ENCODE measurements at regions not wholly inside any gene's neighbourhood (a gene's known extent, or its start where the extent isn't known, plus 50 kb on each side); places are given as distances from the start of the nearest gene placed in this dataset.

- TF ChIP-seq ARID4B (CRISPR knock-in tag; IDR thresholded peaks at IDR 0.05; ENCODE audit: borderline replicate concordance) (no peak), ATF3 (CRISPR knock-in tag; conservative IDR thresholded peaks at IDR 0.05) (no peak), ZNF671 (CRISPR knock-in tag; IDR thresholded peaks at IDR 0.05) (no peak)
These were observed 188.0 kb upstream of the TGFBR2 start (continued) for GRCh38 chr3:30418443-30418842.

- Mint-ChIP-seq H3K4me1 (no peaks in the 10 kb centered on the region), H3K27me3 (ENCODE audit: low read depth) (no peaks in the 10 kb centered on the region), H3K4me3 (no peak overlapping the region), H3K27ac (no peak overlapping the region), H3K9me3 (no peaks in the 10 kb centered on the region), H3K36me3 (no peaks in the 10 kb centered on the region)
- TF ChIP-seq ATF3 (CRISPR knock-in tag; conservative IDR thresholded peaks at IDR 0.05) (no peak), PRDM15 (CRISPR knock-in tag; IDR thresholded peaks at IDR 0.05) (no peak), PRRX2 (CRISPR knock-in tag; IDR thresholded peaks at IDR 0.05) (no peak), CTCF (IDR thresholded peaks at IDR 0.05) (no peak), CREB1 (CRISPR knock-in tag; IDR thresholded peaks at IDR 0.05) (no peak), ZBTB21 (CRISPR knock-in tag; IDR thresholded peaks at IDR 0.05; ENCODE audit: borderline replicate concordance) (no peak), IRF2 (CRISPR knock-in tag; IDR thresholded peaks at IDR 0.05; ENCODE audit: borderline replicate concordance, low read depth) (no peak)
- ChIA-PET CTCF (no interaction called here), POLR2A (no interaction called here)
- DNase-seq (ENCODE audit: low spot score) (no peak), ATAC-seq (no peak)
These were observed 185.1 kb upstream of the TGFBR2 start for GRCh38 chr3:30421266-30421665.

- Mint-ChIP-seq H3K27ac (no peak overlapping the region), H3K4me1 (no peaks in the 10 kb centered on the region), H3K4me3 (no peak overlapping the region), H3K27me3 (ENCODE audit: low read depth) (no peaks in the 10 kb centered on the region; the same call in 1 of the 2 replicates), H3K36me3 (no peaks in the 10 kb centered on the region), H3K9me3 (peaks cover 7% of the 10 kb centered on the region)
- CTCF ChIA-PET, result interaction anchor here (1.3 kb wide), 1 partner anchor 228 kb away, joined by 5 read pairs; no protein-coding TSS in a partner anchor
- DNase-seq (ENCODE audit: low spot score) (no peak), ATAC-seq (peak; percentile 59)
- POLR2A ChIA-PET, result no interaction called here
- TF ChIP-seq FOXJ3 (CRISPR knock-in tag; IDR thresholded peaks at IDR 0.05; ENCODE audit: borderline replicate concordance), result no peak
- TF ChIP-seq SMAD4 (CRISPR knock-in tag; IDR thresholded peaks at IDR 0.05), result no peak
- TF ChIP-seq RORB (CRISPR knock-in tag; IDR thresholded peaks at IDR 0.05), result no peak
- no peak for TF ChIP-seq ATF6 (CRISPR knock-in tag; IDR thresholded peaks at IDR 0.05)
- TF ChIP-seq TP53 (CRISPR knock-in tag; IDR thresholded peaks at IDR 0.05), result no peak
- no peak for TF ChIP-seq SP1 (CRISPR knock-in tag; conservative IDR thresholded peaks at IDR 0.05)
- TF ChIP-seq ARID4B (CRISPR knock-in tag; IDR thresholded peaks at IDR 0.05; ENCODE audit: borderline replicate concordance), result no peak
These were observed 180.0 kb upstream of the TGFBR2 start for GRCh38 chr3:30426293-30426993.
